Esophagus squamous epithelium (tissue), 5 donors: ENCODE measurements at regions not wholly inside any gene's neighbourhood (a gene's known extent, or its start where the extent isn't known, plus 50 kb on each side); places are given as distances from the start of the nearest gene placed in this dataset.

Experiments used
- DNase-seq: peaks from one replicate; lab custom pipeline; 2025; lab: John Stamatoyannopoulos, UW
- H3K27ac ChIP-seq, 4 donors: fragments of 200-600 bp; sonication (generic); one replicate each; pipeline ENCODE4 v1.5.1; 2016 to 2019; ENCODE audit warnings: mild to moderate bottlenecking in 1 of 4
- H3K27me3 ChIP-seq, 4 donors: fragments of 200-600 bp; sonication (generic); 1 replicate in 3 of 4; 2 replicates in 1 of 4; pipeline versions ENCODE4 v1.5.1 to v1.6.0; 2017 to 2021; ENCODE audit warnings: antibody characterized with exemption in 1 of 4
- H3K36me3 ChIP-seq, 3 donors: fragments of 200-600 bp; sonication (generic); one replicate each; pipeline ENCODE4 v1.5.1; 2016 to 2019
- H3K4me1 ChIP-seq, 3 donors: fragments of 200-600 bp; sonication (generic); one replicate each; pipeline ENCODE4 v1.5.1; 2017 to 2019
- H3K4me3 ChIP-seq, 4 donors: fragments of 200-600 bp; sonication (generic); 1 replicate in 3 of 4; 2 replicates in 1 of 4; pipeline ENCODE4 v1.5.1; 2016 to 2019; ENCODE audit warnings: mild to moderate bottlenecking in 2 of 4, moderate library complexity in 1 of 4
- H3K9me3 ChIP-seq, 3 donors: fragments of 200-600 bp; sonication (generic); one replicate each; pipeline ENCODE4 v1.5.1; 2016 to 2019
- CTCF ChIP-seq, 6 experiments: fragments of 450-650 bp in 4 of 6; fragments of 200-600 bp in 2 of 6; sonication (generic) in 2 of 6; IDR thresholded peaks; one replicate each; pipeline ENCODE4 v1.5.1; 2016 to 2019; ENCODE audit warnings: antibody characterized with exemption in 6 of 6, mild to moderate bottlenecking in 4 of 6, moderate library complexity in 4 of 6
- POLR2A ChIP-seq, 4 donors: fragments of 450-650 bp; IDR thresholded peaks; one replicate each; pipeline ENCODE4 v1.6.1; 2017; ENCODE audit warnings: antibody characterized with exemption in 4 of 4, mild to moderate bottlenecking in 4 of 4, moderate library complexity in 3 of 4
- WGBS, 2 donors: methylation state at CpG; one replicate each; pipeline ENCODE4 v1.1.5; 2018; 5-methylcytosine and 5-hydroxymethylcytosine counted together
- intact Hi-C: fragments of 100-400 bp; cut with DNase I; formaldehyde crosslinking; loops from one replicate; pipeline ENCODE4 v1.15.0; 2022
- donor health status: DM: yes; HTN: yes; CAD: no.

- Histone ChIP-seq H3K27me3 (no peaks in the 10 kb centered on the region), H3K27ac (no peak overlapping the region), H3K9me3 (no peaks in the 10 kb centered on the region), H3K4me1 (no peaks in the 10 kb centered on the region), H3K36me3 (no peaks in the 10 kb centered on the region), H3K4me3 (no peak overlapping the region)
- intact Hi-C loops = no loop called here
- TF ChIP-seq POLR2A (IDR thresholded peaks at IDR 0.05) = no peak
- no peak for TF ChIP-seq CTCF (IDR thresholded peaks at IDR 0.05)
- 83 to 89% methylated on average over 2 of the region's 2 CpGs for WGBS, 2 donors
- DNase-seq = no peak
Measured at GRCh38 chr5:18072600-18072999, 438.3 kb downstream of the TAF11L14 start.

DNA sequence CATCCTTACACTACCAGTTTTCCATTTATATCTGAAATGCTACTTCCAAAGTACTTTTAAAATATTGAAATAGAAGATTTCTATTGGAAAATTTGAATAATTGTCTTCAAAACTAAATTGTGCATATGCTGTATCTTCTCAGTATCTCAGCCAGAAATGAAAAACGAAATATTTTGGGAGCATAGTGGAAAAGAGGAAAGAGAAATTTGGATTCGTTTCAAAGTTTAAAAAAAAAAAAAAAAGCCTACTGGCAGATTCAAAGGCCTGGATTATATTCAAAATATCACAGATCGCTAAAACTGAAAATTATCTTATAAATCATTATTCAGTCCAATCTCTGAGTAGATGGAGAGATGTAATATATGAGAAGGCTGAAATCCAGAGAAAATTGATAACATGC is 440.7 kb downstream of the TAF11L14 start:
- Histone ChIP-seq H3K4me3 (no peak overlapping the region), H3K27ac (no peak overlapping the region), H3K27me3 (no peaks in the 10 kb centered on the region), H3K4me1 (no peaks in the 10 kb centered on the region), H3K9me3 (no peaks in the 10 kb centered on the region), H3K36me3 (no peaks in the 10 kb centered on the region)
- 32 to 36% methylated on average over 3 of the region's 3 CpGs for WGBS, 2 donors
- intact Hi-C loops = no loop called here
- no peak for TF ChIP-seq POLR2A (IDR thresholded peaks at IDR 0.05)
- no peak for TF ChIP-seq CTCF (IDR thresholded peaks at IDR 0.05)
- DNase-seq = no peak

DNA sequence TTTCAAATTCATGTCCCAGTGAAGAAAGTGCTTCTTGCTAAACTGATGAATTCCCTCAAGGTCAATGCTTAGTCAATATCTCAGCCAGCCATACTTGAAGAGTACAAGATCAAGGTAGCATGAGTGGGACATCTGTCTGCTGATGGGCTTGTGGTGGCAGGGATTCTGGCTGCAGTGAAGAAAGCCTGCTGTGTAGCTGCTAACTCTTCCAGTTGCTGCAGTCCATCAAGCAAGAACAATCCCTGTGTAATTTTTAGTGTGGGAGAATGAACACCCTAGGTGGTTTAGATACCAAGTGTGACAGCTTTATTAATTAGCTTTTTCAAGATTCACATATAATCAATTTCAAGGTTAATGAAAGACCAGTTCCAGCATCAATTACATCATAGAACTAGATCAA is 443.9 kb downstream of the TAF11L14 start:
- H3K9me3 ChIP-seq = no peaks in the 10 kb centered on the region
- no peaks in the 10 kb centered on the region for H3K27me3 ChIP-seq
- no peak overlapping the region for H3K4me3 ChIP-seq
- no peaks in the 10 kb centered on the region for H3K4me1 ChIP-seq
- intact Hi-C loops = no loop called here
- TF ChIP-seq POLR2A (IDR thresholded peaks at IDR 0.05) (no peak), CTCF (IDR thresholded peaks at IDR 0.05) (no peak)
- no peak overlapping the region for H3K27ac ChIP-seq
- no peaks in the 10 kb centered on the region for H3K36me3 ChIP-seq
- DNase-seq = no peak

DNA sequence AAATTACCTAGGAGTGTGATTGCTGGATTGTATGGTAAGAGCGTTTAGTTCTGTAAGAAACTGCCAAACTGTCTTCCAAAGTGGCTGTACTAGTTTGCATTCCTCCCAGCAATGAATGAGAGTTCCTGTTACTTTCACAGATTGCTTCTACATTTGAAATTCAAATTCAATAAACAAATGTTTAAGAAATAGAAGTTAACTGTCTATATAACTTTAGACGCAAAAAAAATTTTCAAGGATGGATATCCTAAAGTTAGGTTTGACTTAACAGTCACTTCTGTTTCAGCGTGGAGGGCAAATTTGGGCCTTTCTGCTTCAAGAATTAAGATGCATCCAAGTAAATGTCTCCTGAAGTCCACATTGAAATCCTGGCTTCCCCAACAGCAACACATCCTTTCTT is 445.6 kb downstream of the TAF11L14 start:
- Histone ChIP-seq H3K9me3 (no peaks in the 10 kb centered on the region), H3K27me3 (no peaks in the 10 kb centered on the region), H3K27ac (no peak overlapping the region), H3K36me3 (no peaks in the 10 kb centered on the region), H3K4me3 (no peak overlapping the region), H3K4me1 (no peaks in the 10 kb centered on the region)
- DNase-seq = no peak
- TF ChIP-seq POLR2A (IDR thresholded peaks at IDR 0.05) (no peak), CTCF (IDR thresholded peaks at IDR 0.05) (no peak)
- intact Hi-C loops = no loop called here
- WGBS, 2 donors = 90% methylated on average over 3 of the region's 3 CpGs

DNA sequence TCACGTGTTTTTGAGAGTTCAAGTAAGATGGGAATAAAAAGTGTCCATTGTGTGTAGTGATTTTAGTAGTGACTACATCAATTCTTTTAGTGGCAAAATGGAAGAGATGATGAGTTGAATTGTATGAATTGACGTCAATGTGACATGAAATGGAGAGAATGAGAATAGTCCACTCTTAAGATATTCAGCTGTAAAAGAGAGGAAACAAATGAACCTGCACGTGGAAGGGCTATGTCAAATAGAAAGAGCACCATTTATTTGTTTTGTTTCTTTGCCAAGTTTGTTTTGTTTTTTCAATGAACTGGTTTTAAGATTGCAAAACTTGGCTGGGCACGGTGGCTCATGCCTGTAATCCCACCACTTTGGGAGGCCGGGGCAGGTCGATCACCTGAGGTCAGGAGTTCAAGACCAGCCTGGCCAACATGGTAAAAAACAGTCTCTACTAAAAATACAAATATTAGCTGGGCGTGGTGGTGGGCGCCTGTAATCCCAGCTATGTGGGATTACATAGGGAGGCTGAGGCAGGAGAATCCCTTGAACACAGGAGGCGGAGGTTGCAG is 453.8 kb downstream of the TAF11L14 start:
- Histone ChIP-seq H3K27ac (no peak overlapping the region), H3K27me3 (no peaks in the 10 kb centered on the region), H3K4me1 (no peaks in the 10 kb centered on the region), H3K4me3 (no peak overlapping the region), H3K36me3 (no peaks in the 10 kb centered on the region), H3K9me3 (no peaks in the 10 kb centered on the region)
- 62 to 70% methylated on average over 9 of the region's 9 CpGs for WGBS, 2 donors
- no peak for DNase-seq
- TF ChIP-seq POLR2A (IDR thresholded peaks at IDR 0.05) = no peak
- no peak for TF ChIP-seq CTCF (IDR thresholded peaks at IDR 0.05)
- intact Hi-C loops = no loop called here
